GM12875 (cell line): ENCODE measurements at regions not wholly inside any gene's neighbourhood (a gene's known extent, or its start where the extent isn't known, plus 50 kb on each side); places are given as distances from the start of the nearest gene placed in this dataset.
"Not testable (repeated sequence)": the region's sequence is repeated elsewhere in the genome, so short reads cannot be mapped to it uniquely, and the experiment has no call there.

Source experiments
- H3K4me3 ChIP-seq: one replicate; pipeline ENCODE4 v1.5.1; 2011; ENCODE audit warnings: low read depth, low read length, control low read depth
- TF ChIP-seq, protein P1 (sequence below): IDR thresholded peaks from 2 replicates; pipeline ENCODE4 v1.5.1; 2011; ENCODE audit warnings: low read depth, mild to moderate bottlenecking, control low read depth, inconsistent platforms, low read length, moderate library complexity, borderline replicate concordance; ENCODE audit not compliant: insufficient read depth

DNA sequence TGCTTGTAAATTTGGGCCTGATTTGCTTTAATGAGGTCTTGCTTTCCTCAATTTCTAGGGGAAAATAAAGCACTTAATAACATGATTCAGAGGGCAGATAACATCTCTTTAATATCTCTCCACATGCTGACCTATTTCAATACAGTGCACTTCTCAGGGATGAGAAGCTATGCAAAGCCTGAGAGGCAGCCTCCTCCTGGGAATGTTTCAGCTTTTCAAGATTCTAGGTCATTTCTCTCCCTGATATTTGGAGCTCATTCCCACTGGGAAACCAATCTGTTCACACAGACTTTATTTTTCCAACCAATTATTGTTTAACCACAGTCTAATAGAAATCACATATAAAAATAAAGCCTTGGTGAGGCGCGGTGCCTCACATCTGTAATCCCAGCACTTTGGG is 67.0 kb upstream of the LSAMP start:
- H3K4me3 ChIP-seq = no peak overlapping the region
- TF ChIP-seq, protein P1, sequence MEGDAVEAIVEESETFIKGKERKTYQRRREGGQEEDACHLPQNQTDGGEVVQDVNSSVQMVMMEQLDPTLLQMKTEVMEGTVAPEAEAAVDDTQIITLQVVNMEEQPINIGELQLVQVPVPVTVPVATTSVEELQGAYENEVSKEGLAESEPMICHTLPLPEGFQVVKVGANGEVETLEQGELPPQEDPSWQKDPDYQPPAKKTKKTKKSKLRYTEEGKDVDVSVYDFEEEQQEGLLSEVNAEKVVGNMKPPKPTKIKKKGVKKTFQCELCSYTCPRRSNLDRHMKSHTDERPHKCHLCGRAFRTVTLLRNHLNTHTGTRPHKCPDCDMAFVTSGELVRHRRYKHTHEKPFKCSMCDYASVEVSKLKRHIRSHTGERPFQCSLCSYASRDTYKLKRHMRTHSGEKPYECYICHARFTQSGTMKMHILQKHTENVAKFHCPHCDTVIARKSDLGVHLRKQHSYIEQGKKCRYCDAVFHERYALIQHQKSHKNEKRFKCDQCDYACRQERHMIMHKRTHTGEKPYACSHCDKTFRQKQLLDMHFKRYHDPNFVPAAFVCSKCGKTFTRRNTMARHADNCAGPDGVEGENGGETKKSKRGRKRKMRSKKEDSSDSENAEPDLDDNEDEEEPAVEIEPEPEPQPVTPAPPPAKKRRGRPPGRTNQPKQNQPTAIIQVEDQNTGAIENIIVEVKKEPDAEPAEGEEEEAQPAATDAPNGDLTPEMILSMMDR = no peak

DNA sequence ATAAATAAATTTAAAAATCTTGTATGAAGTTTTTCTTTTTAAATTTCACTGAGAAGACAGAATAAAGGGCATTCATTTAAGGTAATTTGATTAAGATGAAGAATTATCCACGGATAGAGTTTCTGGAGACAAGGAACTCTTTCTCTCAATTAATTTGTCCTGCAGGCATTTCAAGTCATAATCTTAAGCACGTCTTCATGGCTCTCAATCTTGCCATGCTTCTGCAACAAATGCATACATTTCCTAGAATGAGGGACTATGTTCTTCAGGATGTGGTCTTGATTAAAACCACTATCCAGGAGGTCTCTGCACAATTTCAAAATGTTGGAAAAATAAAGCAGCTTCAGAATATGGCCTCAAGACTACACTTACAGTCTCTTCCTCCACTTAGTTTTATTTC is 67.6 kb upstream of the LSAMP start:
- TF ChIP-seq, protein P1 = no peak

DNA sequence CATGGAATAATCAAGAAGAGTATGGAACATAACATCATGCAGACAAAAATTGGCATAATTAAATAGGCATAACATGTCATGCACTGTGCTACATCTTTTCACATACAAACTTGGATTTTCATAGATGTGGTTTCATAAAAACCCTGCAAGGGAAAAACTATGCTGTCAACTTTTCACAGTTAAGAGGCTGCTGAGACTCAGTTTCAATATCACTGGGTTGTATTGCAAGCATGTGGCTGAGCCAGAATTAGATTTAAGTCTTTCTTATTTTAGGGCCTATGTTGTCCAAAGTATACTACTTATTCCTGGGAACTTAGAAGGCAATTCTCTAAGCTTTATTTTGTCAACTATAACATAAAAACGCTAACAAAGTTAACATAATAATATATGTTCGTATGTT is 70.7 kb upstream of the LSAMP start:
- TF ChIP-seq, protein P1 = no peak
- H3K4me3 ChIP-seq = no peak overlapping the region

More for the DNA sequence above, 67.6 kb upstream of the LSAMP start:
- no peak overlapping the region for H3K4me3 ChIP-seq

DNA sequence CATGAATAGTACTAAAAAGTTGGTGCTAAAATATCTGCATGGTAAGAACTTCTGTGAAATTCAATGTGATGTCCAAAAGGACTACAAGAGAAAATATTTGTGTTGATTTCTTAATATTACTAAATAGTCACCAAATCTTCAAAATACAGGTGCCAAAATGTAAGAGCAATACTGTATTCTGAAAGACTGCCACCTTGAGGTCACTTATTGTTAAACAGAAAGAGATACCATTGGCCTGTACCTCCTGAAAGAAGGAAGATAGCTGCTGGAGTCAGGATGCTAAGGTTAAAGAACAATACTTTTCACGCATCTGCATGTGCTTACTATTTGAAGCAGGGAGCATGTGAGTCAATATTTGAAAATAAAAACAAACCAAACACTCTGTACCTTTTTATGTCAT is 72.0 kb upstream of the LSAMP start:
- no peak overlapping the region for H3K4me3 ChIP-seq
- TF ChIP-seq, protein P1 = no peak

DNA sequence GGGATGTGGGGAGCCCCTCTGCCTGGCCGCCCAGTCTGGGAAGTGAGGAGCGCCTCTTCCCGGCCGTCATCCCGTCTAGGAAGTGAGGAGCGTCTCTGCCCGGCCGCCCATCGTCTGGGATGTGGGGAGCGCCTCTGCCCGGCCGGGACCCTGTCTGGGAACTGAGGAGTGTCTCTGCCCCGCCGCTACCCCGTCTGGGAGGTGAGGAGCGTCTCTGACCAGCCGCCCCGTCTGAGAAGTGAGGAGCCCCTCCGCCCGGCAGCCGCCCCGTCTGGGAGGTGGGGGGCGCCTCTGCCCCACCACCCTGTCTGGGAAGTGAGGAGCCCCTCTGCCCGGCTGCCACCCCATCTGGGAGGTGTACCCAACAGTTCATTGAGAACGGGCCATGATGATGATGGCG is 73.8 kb upstream of the LSAMP start:
- not testable (repeated sequence) for H3K4me3 ChIP-seq

DNA sequence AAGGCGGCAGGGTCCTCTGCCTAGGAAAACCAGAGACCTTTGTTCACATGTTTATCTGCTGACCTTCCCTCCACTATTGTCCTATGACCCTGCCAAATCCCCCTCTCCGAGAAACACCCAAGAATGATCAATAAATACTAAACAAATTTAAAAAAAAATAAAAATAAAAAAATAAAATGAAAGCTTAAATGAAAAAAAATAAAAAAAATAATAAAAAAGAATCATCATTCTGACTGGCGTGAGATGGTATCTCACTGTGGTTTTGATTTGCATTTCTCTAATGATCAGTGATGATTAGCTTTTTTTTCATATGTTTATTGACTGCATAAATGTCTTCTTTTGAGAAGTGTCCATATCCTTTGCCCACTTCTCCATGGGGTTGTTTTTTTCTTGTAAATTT is 74.5 kb upstream of the LSAMP start:
- H3K4me3 ChIP-seq = not testable (repeated sequence)

DNA sequence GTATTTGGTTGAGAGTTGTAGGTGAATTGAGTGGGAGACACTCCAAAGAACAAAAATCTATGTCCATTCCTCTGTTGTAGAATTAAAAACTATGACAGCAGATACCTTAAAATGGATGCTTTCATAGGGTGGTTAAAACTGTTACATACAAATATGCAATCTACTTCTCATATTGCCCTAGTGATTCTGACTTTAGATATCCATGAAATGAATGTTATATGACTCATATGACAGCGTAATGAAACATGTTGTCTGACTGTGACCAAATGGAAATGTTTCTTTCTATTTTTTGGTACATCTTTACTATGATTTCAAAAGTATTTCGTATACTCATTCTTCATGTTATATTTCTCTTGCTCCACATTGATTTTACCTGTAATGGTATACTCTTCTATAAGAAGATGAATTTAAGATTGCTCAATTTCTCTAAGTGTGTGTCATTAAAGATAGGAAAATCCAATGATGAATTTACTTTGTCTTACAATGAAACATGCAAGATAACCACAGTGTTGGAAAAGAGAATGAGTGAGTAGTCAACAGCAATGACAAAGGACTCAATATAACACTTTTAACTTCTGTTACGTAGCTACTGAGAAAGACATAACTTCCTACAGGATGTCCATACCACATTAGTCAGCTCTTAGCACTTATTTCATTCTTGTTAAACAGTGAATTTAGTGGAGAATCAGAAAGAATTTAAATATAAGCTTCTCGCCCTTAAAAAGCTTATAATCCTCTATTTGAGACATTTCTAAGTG is 79.3 kb upstream of the LSAMP start:
- no peak overlapping the region for H3K4me3 ChIP-seq
- TF ChIP-seq, protein P1 = no peak

DNA sequence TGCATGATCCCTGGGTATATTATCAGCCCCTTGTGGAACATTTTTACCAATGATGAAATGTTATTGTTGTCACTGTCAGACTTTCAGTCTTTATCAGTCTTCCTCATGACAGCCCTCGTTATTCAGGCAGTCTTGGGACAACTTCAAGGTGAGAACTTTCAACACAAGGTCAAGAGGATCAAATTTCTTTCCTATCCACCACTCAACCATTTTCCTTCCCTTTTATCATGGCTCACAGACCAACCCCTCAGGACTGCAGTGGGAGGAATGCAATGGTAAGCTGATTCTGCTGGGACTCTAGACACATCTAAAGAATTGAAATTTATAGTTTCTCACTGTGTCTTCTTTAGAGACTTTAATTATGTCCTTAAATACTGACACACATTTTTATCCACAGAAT is 107.0 kb upstream of the LSAMP start:
- H3K4me3 ChIP-seq = no peak overlapping the region
- TF ChIP-seq, protein P1 = no peak
